A549 (cell line): ENCODE measurements at regions not wholly inside any gene's neighbourhood (a gene's known extent, or its start where the extent isn't known, plus 50 kb on each side); places are given as distances from the start of the nearest gene placed in this dataset.

Source experiments
- ATAC-seq, 2 experiments: fragments of 200-7000 bp in 1 of 2; fragments of >200 bp in 1 of 2; cut with Nextera tagmentation in 1 of 2; cut with Tn5 transposase in 1 of 2; 3 replicates each; pipeline versions ENCODE4 v1.8.0 to v1.9.1; 2018 to 2020; ENCODE audit warnings: mild to moderate bottlenecking in 1 of 2, moderate library complexity in 1 of 2
- CTCF ChIA-PET: fragments of 300-600 bp; sonication (Branson Sonifier 250); formaldehyde crosslinking; extraction: SDS; loops from one replicate; lab custom pipeline; 2021; ENCODE audit warnings: antibody characterized with exemption, inconsistent platforms; lab: Yijun Ruan, JAX
- POLR2A ChIA-PET: fragments of 350-600 bp; formaldehyde crosslinking; extraction: SDS; loops from one replicate; lab custom pipeline; 2021; ENCODE audit warnings: antibody characterized with exemption, inconsistent platforms; lab: Yijun Ruan, JAX
- DNase-seq, 2 experiments: peaks; one replicate each; pipeline versions ENCODE4 v3.0.0 to v3.0.0-alpha.2; 2011 to 2016; ENCODE audit warnings: low read depth in 1 of 2, low spot score in 1 of 2
- FAIRE-seq: peaks from 2 replicates; lab custom pipeline; 2011; peaks lifted over from hg19 to GRCh38; lab: Jason Lieb, UNC
- H3K27ac ChIP-seq, 2 experiments: fragments of >200 bp; sonication (Bioruptor Twin); formaldehyde crosslinking; 3 replicates each; pipeline ENCODE4 v1.5.1; 2016 to 2017
- H3K4me1 ChIP-seq: fragments of >200 bp; sonication (Bioruptor Twin); formaldehyde crosslinking; 3 replicates; pipeline ENCODE4 v1.6.1; 2016
- H3K4me2 ChIP-seq: fragments of >200 bp; sonication (Bioruptor Twin); formaldehyde crosslinking; 3 replicates; pipeline ENCODE4 v1.6.1; 2016
- H3K4me3 ChIP-seq: fragments of >200 bp; sonication (Bioruptor Twin); formaldehyde crosslinking; 3 replicates; pipeline ENCODE4 v1.5.1; 2016
- H3K9me3 ChIP-seq: fragments of >200 bp; sonication (Bioruptor Twin); formaldehyde crosslinking; 3 replicates; pipeline ENCODE4 v1.6.1; 2016
- CBX2 ChIP-seq: fragments of 200-600 bp; sonication (generic); IDR thresholded peaks from 2 replicates; pipeline ENCODE4 v1.6.1; 2016; ENCODE audit warnings: low read depth, mild to moderate bottlenecking, borderline replicate concordance
- CBX8 ChIP-seq: fragments of 200-600 bp; sonication (generic); IDR thresholded peaks from 2 replicates; pipeline ENCODE4 v1.6.1; 2016
- EP300 ChIP-seq, 2 experiments: fragments of >200 bp; sonication (Bioruptor Twin); formaldehyde crosslinking; IDR thresholded peaks; 2 replicates in 1 of 2; 3 replicates in 1 of 2; pipeline ENCODE4 v1.6.1; 2016 to 2017
- ESRRA ChIP-seq: fragments of 150-350 bp; IDR thresholded peaks from 2 replicates; pipeline ENCODE4 v1.6.1; 2014; ENCODE audit warnings: mild to moderate bottlenecking, low read length, borderline replicate concordance
- FOSB ChIP-seq: fragments of 250-450 bp; sonication (Bioruptor Pico); IDR thresholded peaks from 2 replicates; pipeline ENCODE4 v1.5.0; 2020; ENCODE audit warnings: mild to moderate bottlenecking, moderate library complexity
- FOSL2 ChIP-seq, 2 experiments: fragments of 450-650 bp in 1 of 2; fragments of >200 bp in 1 of 2; sonication (Bioruptor Twin) in 1 of 2; formaldehyde crosslinking; IDR thresholded peaks; 2 replicates each; pipeline versions ENCODE4 v1.5.0 to v1.6.1; 2016 to 2020; ENCODE audit warnings: mild to moderate bottlenecking in 1 of 2, moderate library complexity in 1 of 2
- GATA3 ChIP-seq: IDR thresholded peaks from 2 replicates; pipeline ENCODE4 v1.6.1; 2012; ENCODE audit warnings: borderline replicate concordance
- HDAC2 ChIP-seq: fragments of 200-600 bp; sonication (generic); IDR thresholded peaks from 2 replicates; pipeline ENCODE4 v1.6.1; 2016
- HEYL ChIP-seq: fragments of 250-450 bp; sonication (Bioruptor Pico); IDR thresholded peaks from 2 replicates; pipeline ENCODE4 v1.8.0; 2021; ENCODE audit warnings: mild to moderate bottlenecking, moderate library complexity
- HOXB13 ChIP-seq: fragments of 250-450 bp; sonication (Bioruptor Pico); IDR thresholded peaks from 2 replicates; pipeline ENCODE4 v1.5.0; 2020; ENCODE audit warnings: low read depth, mild to moderate bottlenecking, moderate library complexity
- JUN ChIP-seq, 2 experiments: fragments of >200 bp; sonication (Bioruptor Twin); formaldehyde crosslinking; IDR thresholded peaks; 2 replicates in 1 of 2; 3 replicates in 1 of 2; pipeline ENCODE4 v1.6.1; 2016 to 2017
- JUNB ChIP-seq: fragments of >200 bp; sonication (Bioruptor Twin); formaldehyde crosslinking; IDR thresholded peaks from 2 replicates; pipeline ENCODE4 v1.6.1; 2016
- MAZ ChIP-seq: fragments of 150-350 bp; IDR thresholded peaks from 2 replicates; pipeline ENCODE4 v1.6.1; 2014; ENCODE audit warnings: antibody characterized with exemption, low read depth, low read length, borderline replicate concordance
- MYC ChIP-seq: IDR thresholded peaks from 2 replicates; pipeline ENCODE4 v1.6.1; 2012; ENCODE audit warnings: mild to moderate bottlenecking, inconsistent platforms, low read length, improper control_type of control experiment, borderline replicate concordance
- NPAS2 ChIP-seq: fragments of 250-450 bp; sonication (Bioruptor Pico); IDR thresholded peaks from 2 replicates; pipeline ENCODE4 v1.8.0; 2022; ENCODE audit warnings: mild to moderate bottlenecking, moderate library complexity, borderline replicate concordance
- NR3C1 ChIP-seq: fragments of >200 bp; sonication (Bioruptor Twin); formaldehyde crosslinking; IDR thresholded peaks from 3 replicates; pipeline ENCODE4 v1.6.1; 2017
- RAD21 ChIP-seq, 2 experiments: fragments of >200 bp in 1 of 2; sonication (Bioruptor Twin) in 1 of 2; formaldehyde crosslinking in 1 of 2; IDR thresholded peaks in 1 of 2; conservative IDR thresholded peaks in 1 of 2; 2 replicates in 1 of 2; 3 replicates in 1 of 2; pipeline ENCODE4 v1.6.1; 2012 to 2018; ENCODE audit warnings: inconsistent platforms in 1 of 2
- RARB ChIP-seq: fragments of 250-450 bp; sonication (Bioruptor Pico); IDR thresholded peaks from 2 replicates; pipeline ENCODE4 v1.8.0; 2021; ENCODE audit warnings: mild to moderate bottlenecking, moderate library complexity
- RNF2 ChIP-seq: fragments of 200-600 bp; sonication (generic); IDR thresholded peaks from 2 replicates; pipeline ENCODE4 v1.6.1; 2016; ENCODE audit warnings: low read depth, mild to moderate bottlenecking, antibody characterized with exemption, moderate library complexity, borderline replicate concordance
- TP53 ChIP-seq: fragments of 250-450 bp; sonication (Bioruptor Pico); IDR thresholded peaks from 2 replicates; pipeline ENCODE4 v1.5.0; 2021; ENCODE audit warnings: mild to moderate bottlenecking, moderate library complexity
- ZC3H11A ChIP-seq: fragments of 450-650 bp; IDR thresholded peaks from 2 replicates; pipeline ENCODE4 v1.6.1; 2014; ENCODE audit warnings: antibody characterized with exemption, mild to moderate bottlenecking
- ZFP36 ChIP-seq: fragments of 450-650 bp; IDR thresholded peaks from 2 replicates; pipeline ENCODE4 v1.6.1; 2014; ENCODE audit warnings: borderline replicate concordance; ENCODE audit not compliant: partially characterized antibody
- ZSCAN20 ChIP-seq: fragments of 250-450 bp; sonication (Bioruptor Pico); IDR thresholded peaks from 2 replicates; pipeline ENCODE4 v1.8.0; 2022; ENCODE audit warnings: mild to moderate bottlenecking, moderate library complexity
- WGBS: methylation state at CpG from one replicate; pipeline ENCODE4 v1.1.6; 2017; ENCODE audit errors: missing lambda C conversion rate; 5-methylcytosine and 5-hydroxymethylcytosine counted together
- TF ChIP-seq, protein P1 (sequence below): IDR thresholded peaks from 2 replicates; pipeline ENCODE4 v1.6.1; 2012
- TF ChIP-seq, protein P2 (sequence below): fragments of 150-350 bp; IDR thresholded peaks from 2 replicates; pipeline ENCODE4 v1.6.1; 2014; ENCODE audit warnings: low read depth, mild to moderate bottlenecking, low read length
- TF ChIP-seq, protein P3 (sequence below): IDR thresholded peaks from 2 replicates; pipeline ENCODE4 v1.6.1; 2012; ENCODE audit warnings: low read depth, borderline replicate concordance
- TF ChIP-seq, protein P4 (sequence below): fragments of 250-450 bp; sonication (Bioruptor Pico); IDR thresholded peaks from 2 replicates; pipeline ENCODE4 v1.5.0; 2020; ENCODE audit warnings: low read depth, mild to moderate bottlenecking, moderate library complexity
- TF ChIP-seq, protein P5 (sequence below): IDR thresholded peaks from 2 replicates; pipeline ENCODE4 v1.6.1; 2012

DNA sequence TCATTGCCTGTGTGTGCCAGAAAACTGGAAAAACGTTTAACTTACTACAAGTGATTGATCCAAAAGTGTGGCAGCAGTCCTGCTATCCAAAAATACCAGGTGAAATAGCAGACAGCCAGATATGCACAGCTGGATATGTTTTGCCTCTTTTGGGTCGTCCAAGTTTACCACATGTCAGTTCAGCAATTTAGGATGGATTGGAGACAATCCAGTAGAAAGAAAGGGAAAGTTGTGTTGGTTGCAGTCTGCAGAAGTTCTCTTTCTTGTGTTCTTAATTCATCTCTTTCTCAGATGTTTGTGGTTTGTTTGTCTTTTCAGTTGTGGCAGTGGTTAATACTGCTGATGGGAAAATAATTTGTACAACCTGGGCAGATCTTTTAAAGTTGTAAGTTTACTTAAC is 645.0 kb downstream of the PTPRC start:
- ChIA-PET CTCF (no interaction called here), POLR2A (no interaction called here)
- Histone ChIP-seq H3K4me2 (no peak overlapping the region), H3K9me3 (no peaks in the 10 kb centered on the region), H3K4me1 (no peaks in the 10 kb centered on the region), H3K27ac (no peak overlapping the region), H3K4me3 (no peak overlapping the region)
- ATAC-seq (no peak), FAIRE-seq (no peak), DNase-seq (no peak)
- TF ChIP-seq, protein P1, sequence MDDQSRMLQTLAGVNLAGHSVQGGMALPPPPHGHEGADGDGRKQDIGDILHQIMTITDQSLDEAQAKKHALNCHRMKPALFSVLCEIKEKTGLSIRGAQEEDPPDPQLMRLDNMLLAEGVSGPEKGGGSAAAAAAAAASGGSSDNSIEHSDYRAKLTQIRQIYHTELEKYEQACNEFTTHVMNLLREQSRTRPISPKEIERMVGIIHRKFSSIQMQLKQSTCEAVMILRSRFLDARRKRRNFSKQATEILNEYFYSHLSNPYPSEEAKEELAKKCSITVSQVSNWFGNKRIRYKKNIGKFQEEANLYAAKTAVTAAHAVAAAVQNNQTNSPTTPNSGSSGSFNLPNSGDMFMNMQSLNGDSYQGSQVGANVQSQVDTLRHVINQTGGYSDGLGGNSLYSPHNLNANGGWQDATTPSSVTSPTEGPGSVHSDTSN, result no peak
- TF ChIP-seq, protein P2, sequence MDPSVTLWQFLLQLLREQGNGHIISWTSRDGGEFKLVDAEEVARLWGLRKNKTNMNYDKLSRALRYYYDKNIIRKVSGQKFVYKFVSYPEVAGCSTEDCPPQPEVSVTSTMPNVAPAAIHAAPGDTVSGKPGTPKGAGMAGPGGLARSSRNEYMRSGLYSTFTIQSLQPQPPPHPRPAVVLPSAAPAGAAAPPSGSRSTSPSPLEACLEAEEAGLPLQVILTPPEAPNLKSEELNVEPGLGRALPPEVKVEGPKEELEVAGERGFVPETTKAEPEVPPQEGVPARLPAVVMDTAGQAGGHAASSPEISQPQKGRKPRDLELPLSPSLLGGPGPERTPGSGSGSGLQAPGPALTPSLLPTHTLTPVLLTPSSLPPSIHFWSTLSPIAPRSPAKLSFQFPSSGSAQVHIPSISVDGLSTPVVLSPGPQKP, result no peak
- no peak for TF ChIP-seq ZFP36
- TF ChIP-seq ZC3H11A, result no peak
- TF ChIP-seq FOSL2 (IDR thresholded peaks at IDR 0.05), result no peak
- no peak for TF ChIP-seq FOSL2 (CRISPR knock-in tag; IDR thresholded peaks at IDR 0.05)
- TF ChIP-seq FOSB (CRISPR knock-in tag), result no peak
- TF ChIP-seq JUNB, result no peak
- TF ChIP-seq RARB, result no peak
- no peak for TF ChIP-seq MAZ
- TF ChIP-seq NPAS2 (CRISPR knock-in tag), result no peak
- WGBS, result 0% methylated on average over 2 of the region's 2 CpGs

DNA sequence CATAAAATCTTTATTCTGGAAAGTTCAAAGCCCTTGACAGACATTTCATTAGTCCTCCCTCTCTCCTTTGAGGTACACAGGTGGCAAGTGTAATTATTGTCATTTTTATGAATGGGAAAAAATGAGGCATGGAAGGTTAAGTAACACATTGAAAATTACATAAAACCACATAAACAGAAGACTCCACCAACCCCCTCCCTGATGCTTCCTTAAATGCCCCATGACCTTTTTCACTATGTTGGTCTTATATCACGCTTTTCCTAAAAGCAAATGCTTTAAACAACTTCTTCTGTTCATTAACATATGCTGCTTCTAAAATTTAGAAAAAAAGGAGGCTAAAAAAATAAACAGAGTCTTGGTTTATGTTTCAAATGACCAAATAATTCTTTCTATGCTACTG is 648.4 kb downstream of the PTPRC start:
- TF ChIP-seq, protein P3, sequence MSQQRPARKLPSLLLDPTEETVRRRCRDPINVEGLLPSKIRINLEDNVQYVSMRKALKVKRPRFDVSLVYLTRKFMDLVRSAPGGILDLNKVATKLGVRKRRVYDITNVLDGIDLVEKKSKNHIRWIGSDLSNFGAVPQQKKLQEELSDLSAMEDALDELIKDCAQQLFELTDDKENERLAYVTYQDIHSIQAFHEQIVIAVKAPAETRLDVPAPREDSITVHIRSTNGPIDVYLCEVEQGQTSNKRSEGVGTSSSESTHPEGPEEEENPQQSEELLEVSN, result no peak
- TF ChIP-seq ZC3H11A (no peak), FOSL2 (IDR thresholded peaks at IDR 0.05) (no peak), FOSL2 (CRISPR knock-in tag; IDR thresholded peaks at IDR 0.05) (no peak), RNF2 (no peak), ZSCAN20 (no peak), ESRRA (no peak), NR3C1 (no peak), MYC (no peak), HOXB13 (CRISPR knock-in tag) (no peak), HEYL (CRISPR knock-in tag) (no peak), JUN (IDR thresholded peaks at IDR 0.05) (no peak), CBX2 (no peak), GATA3 (no peak), CBX8 (no peak), TP53 (CRISPR knock-in tag) (no peak), RAD21 (conservative IDR thresholded peaks at IDR 0.05 in 1 of 2, IDR thresholded peaks at IDR 0.05 in 1 of 2) (no peak), EP300 (IDR thresholded peaks at IDR 0.05) (no peak), HDAC2 (no peak)
- TF ChIP-seq, protein P4, sequence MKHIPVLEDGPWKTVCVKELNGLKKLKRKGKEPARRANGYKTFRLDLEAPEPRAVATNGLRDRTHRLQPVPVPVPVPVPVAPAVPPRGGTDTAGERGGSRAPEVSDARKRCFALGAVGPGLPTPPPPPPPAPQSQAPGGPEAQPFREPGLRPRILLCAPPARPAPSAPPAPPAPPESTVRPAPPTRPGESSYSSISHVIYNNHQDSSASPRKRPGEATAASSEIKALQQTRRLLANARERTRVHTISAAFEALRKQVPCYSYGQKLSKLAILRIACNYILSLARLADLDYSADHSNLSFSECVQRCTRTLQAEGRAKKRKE (CRISPR knock-in tag), result no peak
- TF ChIP-seq, protein P5, sequence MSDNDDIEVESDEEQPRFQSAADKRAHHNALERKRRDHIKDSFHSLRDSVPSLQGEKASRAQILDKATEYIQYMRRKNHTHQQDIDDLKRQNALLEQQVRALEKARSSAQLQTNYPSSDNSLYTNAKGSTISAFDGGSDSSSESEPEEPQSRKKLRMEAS, result no peak
- TF ChIP-seq, all 56 proteins: peak for 0
- no peak for FAIRE-seq

More for the DNA sequence above, 648.4 kb downstream of the PTPRC start:
- H3K4me1 ChIP-seq, result no peaks in the 10 kb centered on the region
- no peak for ATAC-seq
- no peak overlapping the region for H3K4me2 ChIP-seq
- no peak overlapping the region for H3K4me3 ChIP-seq
- ChIA-PET POLR2A (no interaction called here), CTCF (no interaction called here)
- DNase-seq, result no peak
- no peak overlapping the region for H3K27ac ChIP-seq
- no peaks in the 10 kb centered on the region for H3K9me3 ChIP-seq
- WGBS, result 42% methylated on average over 1 of the region's 1 CpG
